Ecto neural progenitor cell (in vitro differentiated cells): ENCODE measurements at regions not wholly inside any gene's neighbourhood (a gene's known extent, or its start where the extent isn't known, plus 50 kb on each side); places are given as distances from the start of the nearest gene placed in this dataset.
"Not testable (repeated sequence)": the region's sequence is repeated elsewhere in the genome, so short reads cannot be mapped to it uniquely, and the experiment has no call there.

Source experiments
- DNase-seq: peaks from one replicate; pipeline ENCODE4 v3.0.0-alpha.2; 2018; ENCODE audit warnings: low spot score

GRCh38 chrX:41003506-41004270 is 81.6 kb upstream of the USP9X start:
- no peak for DNase-seq

- no peak for DNase-seq
Measured at GRCh38 chrX:41005445-41005992, 79.7 kb upstream of the USP9X start.

GRCh38 chrX:41009850-41010846 is 75.1 kb upstream of the USP9X start:
- peak; percentile 62 for DNase-seq

DNA sequence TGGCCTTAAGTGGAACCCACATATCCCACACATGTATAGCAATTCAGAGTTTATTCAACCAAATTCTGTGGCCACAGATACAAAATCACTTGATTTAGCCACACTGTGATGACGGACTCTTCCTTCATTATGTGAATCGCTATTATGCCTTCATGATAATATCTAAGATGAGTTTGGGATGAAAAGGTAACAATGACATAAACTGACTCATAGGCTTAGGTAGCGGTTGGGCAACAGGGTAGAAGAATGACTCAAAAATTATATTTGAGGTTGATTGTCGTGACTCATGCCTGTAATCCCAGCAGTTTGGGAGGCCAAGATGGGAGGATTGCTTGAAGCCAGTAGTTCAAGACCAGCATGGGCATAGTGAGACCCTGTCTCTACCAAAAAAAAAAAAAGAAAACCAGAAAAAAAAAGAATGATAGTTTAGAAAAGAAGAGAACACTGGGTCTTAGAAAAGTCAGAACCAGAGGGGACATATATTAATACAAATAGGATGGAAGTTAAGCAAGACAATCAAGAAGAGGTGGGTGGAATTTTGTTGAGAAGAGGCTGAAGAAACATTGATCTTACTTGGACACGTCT is 70.4 kb upstream of the USP9X start:
- DNase-seq: no peak

DNA sequence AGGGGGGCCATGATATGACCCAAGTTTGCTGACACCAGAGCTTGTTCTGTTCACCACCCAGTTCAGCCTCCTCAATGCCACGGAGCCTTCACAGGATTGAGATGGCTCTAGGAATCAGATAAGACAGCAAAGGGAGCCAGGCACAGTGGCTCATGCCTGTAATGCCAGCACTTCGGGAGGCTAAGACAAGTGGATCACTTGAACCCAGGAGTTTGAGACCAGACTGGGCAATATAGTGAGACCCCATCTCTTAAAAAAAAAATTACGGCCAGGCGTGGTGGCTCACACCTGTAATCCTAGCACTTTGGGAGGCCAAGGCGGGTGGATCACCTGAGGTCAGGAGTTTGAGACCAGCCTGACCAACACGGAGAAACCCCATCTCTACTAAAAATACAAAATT is 67.5 kb upstream of the USP9X start:
- not testable (repeated sequence) for DNase-seq

GRCh38 chrX:41018391-41019040 is 66.7 kb upstream of the USP9X start:
- DNase-seq: not testable (repeated sequence)

DNA sequence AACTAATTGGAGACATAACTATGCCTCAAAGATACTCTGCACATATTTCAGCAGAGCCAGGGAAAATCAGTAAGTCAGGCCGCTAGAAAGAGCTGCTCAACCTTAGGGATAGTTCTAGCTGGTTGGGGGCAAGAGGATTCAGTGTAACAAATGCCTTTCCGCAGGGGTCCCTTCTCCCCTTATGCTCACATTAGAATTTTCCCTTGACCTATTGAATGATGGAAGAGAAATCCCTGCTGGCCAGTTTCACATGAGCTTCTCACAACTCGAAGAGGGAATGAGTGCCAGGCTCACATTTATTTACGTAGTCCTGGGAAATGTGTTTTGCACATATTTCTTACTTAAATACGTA is 66.2 kb upstream of the USP9X start:
- DNase-seq: no peak

GRCh38 chrX:41022566-41022965 is 62.7 kb upstream of the USP9X start:
- DNase-seq: no peak

DNA sequence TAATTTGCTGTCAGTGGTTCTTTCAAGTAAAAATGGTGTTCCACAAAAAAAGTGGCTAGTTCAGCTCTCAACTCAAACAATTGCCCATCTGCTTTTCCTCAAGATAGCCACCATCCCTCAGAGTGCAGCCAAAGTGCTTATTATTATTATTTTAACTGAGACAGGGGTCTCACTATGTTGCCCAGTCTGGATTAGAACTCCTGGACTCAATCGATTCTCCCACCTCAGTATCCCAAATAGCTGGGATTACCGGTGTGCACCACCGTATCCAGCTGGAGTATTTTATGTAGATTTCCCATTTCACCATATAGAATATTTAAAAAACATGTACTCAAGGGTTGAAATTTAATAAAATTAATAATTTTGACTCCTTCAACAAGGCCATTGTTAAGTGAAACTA is 62.1 kb upstream of the USP9X start:
- DNase-seq: no peak

DNA sequence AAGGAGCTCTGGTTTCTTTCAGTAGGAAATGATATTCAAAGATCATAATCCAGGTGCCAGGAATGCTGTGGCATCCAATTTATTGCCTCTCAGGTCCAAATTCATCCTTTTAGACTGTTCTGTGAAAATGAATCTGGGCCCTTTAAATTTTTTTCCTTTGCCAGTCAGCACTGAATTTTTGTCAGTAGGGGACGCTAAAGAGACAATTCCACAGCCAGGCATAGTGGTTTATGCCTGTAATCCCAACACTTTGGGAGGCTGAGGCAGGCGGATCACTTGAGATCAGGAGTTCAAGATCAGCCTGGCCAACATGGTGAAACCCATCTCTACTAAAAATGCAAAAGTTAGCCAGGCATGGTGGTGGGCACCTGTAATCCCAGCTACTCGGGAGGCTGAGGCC is 60.9 kb upstream of the USP9X start:
- DNase-seq: not testable (repeated sequence)

DNA sequence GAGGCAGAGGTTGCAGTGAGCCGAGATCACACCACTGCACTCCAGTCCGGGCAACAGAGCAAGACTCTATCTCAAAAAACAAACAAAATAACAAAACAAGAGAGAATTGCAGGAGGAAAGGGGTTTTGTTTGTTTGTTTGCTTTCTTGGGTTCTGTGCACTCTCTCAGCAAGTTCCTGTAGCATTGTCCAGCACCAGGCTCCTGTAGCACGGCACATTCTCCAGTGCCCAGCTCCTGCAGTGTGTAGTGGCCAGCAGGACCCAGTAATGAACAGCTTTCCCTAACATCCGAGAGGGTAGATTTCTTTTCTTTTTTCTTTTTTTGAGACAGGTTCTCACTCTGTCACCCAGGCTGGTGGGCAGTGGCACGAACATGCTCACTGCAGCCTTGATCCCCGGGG is 60.5 kb upstream of the USP9X start:
- no peak for DNase-seq

DNA sequence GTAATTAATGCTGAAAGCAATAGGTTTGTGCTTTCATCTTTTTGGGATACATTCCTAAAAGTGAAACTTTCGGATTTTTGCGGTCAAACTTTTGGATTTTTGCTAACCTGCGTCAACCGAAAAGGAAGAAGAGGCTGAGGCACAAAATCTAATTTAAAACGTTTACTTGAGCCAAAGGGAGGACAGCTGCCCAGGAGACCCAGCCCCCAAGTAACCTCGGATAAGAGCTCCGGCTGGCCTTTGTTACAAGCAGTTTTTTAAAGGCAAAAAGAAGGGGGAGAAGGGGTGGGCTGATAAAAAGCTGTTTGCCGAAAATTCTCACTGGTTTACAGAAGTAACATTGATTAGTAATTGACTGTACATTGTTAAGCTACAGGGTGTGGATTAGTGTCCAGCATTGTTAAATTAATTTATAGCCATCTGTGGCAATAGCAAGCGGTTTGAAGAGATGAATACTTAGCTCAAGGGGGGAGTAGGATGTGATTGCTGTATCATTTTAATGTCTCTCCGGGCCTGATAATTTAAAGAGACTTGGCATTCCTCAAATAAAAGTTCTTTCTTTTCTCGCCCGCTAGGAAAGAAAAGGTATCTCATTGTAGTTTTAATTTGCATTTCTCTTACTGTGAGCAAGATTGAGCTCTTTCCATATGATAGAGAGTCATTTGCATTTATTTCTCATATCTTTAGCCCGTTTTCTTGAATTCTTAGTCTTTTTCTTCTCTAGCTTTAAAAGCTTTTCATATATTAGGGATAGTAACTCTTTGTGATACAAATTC is 59.1 kb upstream of the USP9X start:
- DNase-seq: no peak

- no peak for DNase-seq
Measured at GRCh38 chrX:41026702-41027078, 58.6 kb upstream of the USP9X start.

DNA sequence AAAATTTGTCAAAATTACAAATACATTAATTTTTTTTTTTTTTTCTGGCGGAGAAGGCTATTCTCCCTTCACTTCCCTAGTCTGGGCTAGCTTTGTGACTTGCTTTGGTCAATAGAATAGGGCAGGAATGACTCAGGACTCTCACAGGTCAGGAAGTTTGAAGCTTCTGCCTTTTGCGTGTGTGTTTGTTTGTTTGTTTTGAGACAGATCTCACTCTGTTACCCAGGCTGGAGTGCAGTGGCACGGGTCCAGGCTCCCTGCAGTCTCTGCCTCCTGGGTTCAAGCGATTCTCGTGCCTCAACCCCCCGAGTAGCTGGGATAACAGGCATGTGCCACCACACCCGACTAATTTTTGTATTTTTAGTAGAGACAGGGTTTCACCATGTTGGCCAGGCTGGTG is 55.9 kb upstream of the USP9X start:
- no peak for DNase-seq

GRCh38 chrX:41031256-41031967 is 53.8 kb upstream of the USP9X start:
- no peak for DNase-seq

- no peak for DNase-seq
Measured at GRCh38 chrX:41033299-41033698, 51.9 kb upstream of the USP9X start.

DNA sequence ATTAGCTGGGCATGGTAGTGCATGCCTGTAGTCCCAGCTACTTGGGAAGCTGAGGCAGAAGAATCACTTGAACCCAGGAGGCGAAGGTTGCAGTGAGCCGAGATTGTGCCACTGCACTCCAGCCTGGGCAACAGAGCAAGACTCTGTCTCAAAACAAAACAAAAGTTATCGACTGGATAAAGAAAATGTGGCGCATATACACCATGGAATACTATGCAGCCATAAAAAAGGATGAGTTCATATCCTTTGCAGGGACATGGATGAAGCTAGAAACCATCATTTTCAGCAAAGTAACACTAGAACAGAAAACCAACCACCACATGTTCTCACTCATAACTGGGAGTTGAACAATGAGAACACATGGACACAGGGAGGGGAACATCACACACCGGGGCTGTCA is 50.3 kb upstream of the USP9X start:
- not testable (repeated sequence) for DNase-seq
